ENCODE measurements at regions not wholly inside any gene's neighbourhood (a gene's known extent, or its start where the extent isn't known, plus 50 kb on each side); places are given as distances from the start of the nearest gene placed in this dataset.

DNA sequence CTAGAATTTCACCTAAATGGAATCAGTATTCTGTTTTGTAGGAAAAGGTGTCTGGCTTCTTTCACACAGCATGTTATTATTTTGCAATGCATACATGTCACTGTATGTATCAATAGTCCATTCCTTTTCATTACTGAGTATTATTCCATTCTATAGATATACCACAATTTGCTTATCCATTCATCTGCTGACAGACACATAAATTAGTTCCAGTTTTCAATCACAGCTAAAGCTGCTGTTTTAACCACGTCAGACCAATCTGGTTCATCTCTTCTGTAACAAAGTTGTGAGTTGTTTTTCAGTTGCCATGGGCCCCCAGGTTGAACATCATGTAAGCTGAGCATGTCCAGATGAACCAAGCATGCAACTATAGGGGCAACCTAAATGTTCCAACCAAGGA, 282.1 kb upstream of the MKLN1 start:
- TF ChIP-seq POLR2A (IDR thresholded peaks at IDR 0.05; ENCODE audit: low read depth, low read length) (no peak), POU2F2 (IDR thresholded peaks at IDR 0.05; ENCODE audit: low read depth, low read length) (no peak), POLR2AphosphoS5 (IDR thresholded peaks at IDR 0.05; ENCODE audit: low read depth, low read length) (no peak), TAF1 (IDR thresholded peaks at IDR 0.05; ENCODE audit: low read depth, low read length) (no peak)
